A673 (cell line): ENCODE measurements at regions not wholly inside any gene's neighbourhood (a gene's known extent, or its start where the extent isn't known, plus 50 kb on each side); places are given as distances from the start of the nearest gene placed in this dataset.

Source experiments
- BruUV-seq: library from RNA; stranded (reverse); fragments of 400-500 nt; replicated peaks from 2 replicates; lab custom pipeline; 2021; lab: Mats Ljungman, UMichigan
- CTCF ChIA-PET: fragments of 300-600 bp; sonication (Branson Sonifier 250); formaldehyde crosslinking; loops from one replicate; lab custom pipeline; 2022; ENCODE audit warnings: antibody characterized with exemption; lab: Charles Lee
- POLR2A ChIA-PET: fragments of 300-600 bp; sonication (Branson Sonifier 250); formaldehyde crosslinking; loops from one replicate; lab custom pipeline; 2022; ENCODE audit warnings: antibody characterized with exemption; ENCODE audit not compliant: low non-redundant PET; lab: Charles Lee
- DNase-seq: peaks from one replicate; pipeline ENCODE4 v3.0.0-alpha.2; 2015; ENCODE audit warnings: low spot score
- H3K27ac ChIP-seq: fragments of 200-600 bp; sonication (generic); 2 replicates; pipeline ENCODE4 v1.5.1; 2016; ENCODE audit warnings: mixed run types, low read depth, mild to moderate bottlenecking, mixed read lengths, antibody characterized with exemption, low read length; ENCODE audit not compliant: poor library complexity, severe bottlenecking
- H3K27me3 ChIP-seq: fragments of 200-600 bp; sonication (generic); replicated peaks from 2 replicates; pipeline ENCODE4 v1.6.1; 2017; ENCODE audit warnings: mixed run types, low read depth, mild to moderate bottlenecking, mixed read lengths, antibody characterized with exemption, low read length; ENCODE audit not compliant: insufficient read depth, poor library complexity
- H3K36me3 ChIP-seq: fragments of 200-600 bp; sonication (generic); 2 replicates; pipeline ENCODE4 v1.6.1; 2016; ENCODE audit warnings: mixed run types, mild to moderate bottlenecking, mixed read lengths, antibody characterized with exemption, low read length; ENCODE audit not compliant: insufficient read depth, poor library complexity, severe bottlenecking
- H3K4me1 ChIP-seq: fragments of 200-600 bp; sonication (generic); 2 replicates; pipeline ENCODE4 v1.6.1; 2017; ENCODE audit warnings: mixed run types, mild to moderate bottlenecking, mixed read lengths, antibody characterized with exemption, low read length; ENCODE audit not compliant: insufficient read depth, poor library complexity, severe bottlenecking
- H3K4me3 ChIP-seq: fragments of 200-600 bp; sonication (generic); 2 replicates; pipeline ENCODE4 v1.5.1; 2016; ENCODE audit warnings: low read depth, mixed run types, mild to moderate bottlenecking, mixed read lengths, low read length; ENCODE audit not compliant: poor library complexity, severe bottlenecking
- H3K9me3 ChIP-seq: fragments of 200-600 bp; sonication (generic); 2 replicates; pipeline ENCODE4 v1.6.1; 2016; ENCODE audit warnings: mixed run types, low read depth, mild to moderate bottlenecking, mixed read lengths, antibody characterized with exemption, low read length; ENCODE audit not compliant: poor library complexity, severe bottlenecking
- EZH2 ChIP-seq: fragments of 200-600 bp; sonication (generic); IDR thresholded peaks from 2 replicates; pipeline ENCODE4 v1.6.1; 2017; ENCODE audit warnings: borderline replicate concordance, low read depth, mild to moderate bottlenecking, mixed read lengths, antibody characterized with exemption, low read length; ENCODE audit not compliant: poor library complexity, severe bottlenecking
- intact Hi-C: fragments of 100-400 bp; cut with micrococcal nuclease; formaldehyde crosslinking; loops from one replicate; pipeline ENCODE4 v1.10.0; 2022; ENCODE audit not compliant: unreplicated experiment
- TF ChIP-seq, protein P1 (sequence below): fragments of 300-800, 200-600 bp; sonication (generic); conservative IDR thresholded peaks from 2 replicates; pipeline ENCODE4 v1.5.1; 2017; ENCODE audit warnings: low read depth, mild to moderate bottlenecking, antibody characterized with exemption, low read length, moderate library complexity, mixed read lengths

DNA sequence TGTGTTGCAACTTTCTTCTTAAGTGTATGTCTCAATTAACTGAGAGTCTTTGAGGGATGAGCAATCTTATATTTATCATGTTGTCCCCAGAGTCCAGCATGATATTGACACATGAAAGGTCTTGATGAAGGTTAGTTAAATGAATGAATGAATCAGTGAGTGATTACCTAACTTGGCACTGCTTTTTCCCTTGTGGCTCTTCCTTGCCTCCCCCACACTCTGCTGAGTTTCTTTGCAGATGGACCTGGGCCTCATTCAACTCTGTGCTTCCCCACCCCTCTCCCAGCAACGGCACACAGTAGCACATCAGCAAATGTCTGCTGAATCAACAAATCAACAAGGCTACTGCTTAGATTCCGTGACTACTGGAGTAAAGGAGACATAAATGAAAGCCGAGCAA, 235.1 kb upstream of the CXCL12 start:
- Histone ChIP-seq H3K27ac (no peak overlapping the region), H3K27me3 (no peaks in the 10 kb centered on the region), H3K9me3 (no peaks in the 10 kb centered on the region), H3K4me3 (no peak overlapping the region), H3K36me3 (no peaks in the 10 kb centered on the region), H3K4me1 (no peaks in the 10 kb centered on the region)
- ChIA-PET POLR2A (no interaction called here), CTCF (no interaction called here)
- no TSS peak for BruUV-seq
- intact Hi-C loops, result no loop called here
- no peak for DNase-seq
- TF ChIP-seq EZH2, result no peak

DNA sequence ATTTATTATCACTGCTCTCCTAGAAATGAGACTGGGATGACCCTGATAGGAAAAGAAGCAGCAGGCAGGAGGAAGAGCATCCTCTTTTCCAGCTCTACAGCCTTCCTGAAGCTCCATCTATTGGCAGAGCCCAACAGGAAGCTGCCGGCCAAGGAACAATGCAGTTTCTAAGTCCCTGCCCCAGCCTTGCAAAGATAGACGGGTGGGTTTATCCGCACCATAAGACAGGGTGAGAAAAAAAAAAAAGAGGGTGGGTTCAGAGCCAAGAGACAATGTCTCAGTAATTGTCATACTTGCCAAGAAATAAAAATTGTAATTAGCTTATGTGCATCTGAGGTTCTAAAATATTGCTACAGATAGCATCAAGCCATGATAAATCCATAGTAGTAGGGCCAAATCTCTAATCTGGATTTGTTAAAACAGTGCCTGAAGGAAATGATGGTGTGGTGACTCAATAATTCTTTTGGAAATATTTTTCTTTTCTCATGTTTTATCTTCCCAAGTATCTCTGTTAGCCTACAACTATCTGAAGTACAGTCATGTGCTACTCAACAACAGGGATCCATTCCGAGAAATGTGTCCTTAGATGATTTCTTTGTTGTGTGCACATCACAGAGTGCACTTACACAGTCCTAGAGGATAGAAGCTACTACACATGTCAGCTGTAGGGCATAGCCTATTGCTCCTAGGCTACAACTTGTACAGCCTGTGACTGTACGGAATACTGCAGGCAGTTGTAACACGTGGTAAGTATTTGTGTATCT, 242.9 kb upstream of the CXCL12 start:
- Histone ChIP-seq H3K27ac (no peak overlapping the region), H3K27me3 (no peaks in the 10 kb centered on the region), H3K4me1 (no peaks in the 10 kb centered on the region), H3K36me3 (no peaks in the 10 kb centered on the region), H3K9me3 (no peaks in the 10 kb centered on the region), H3K4me3 (no peak overlapping the region)
- intact Hi-C loops, result no loop called here
- no peak for DNase-seq
- no TSS peak for BruUV-seq
- TF ChIP-seq, protein P1, sequence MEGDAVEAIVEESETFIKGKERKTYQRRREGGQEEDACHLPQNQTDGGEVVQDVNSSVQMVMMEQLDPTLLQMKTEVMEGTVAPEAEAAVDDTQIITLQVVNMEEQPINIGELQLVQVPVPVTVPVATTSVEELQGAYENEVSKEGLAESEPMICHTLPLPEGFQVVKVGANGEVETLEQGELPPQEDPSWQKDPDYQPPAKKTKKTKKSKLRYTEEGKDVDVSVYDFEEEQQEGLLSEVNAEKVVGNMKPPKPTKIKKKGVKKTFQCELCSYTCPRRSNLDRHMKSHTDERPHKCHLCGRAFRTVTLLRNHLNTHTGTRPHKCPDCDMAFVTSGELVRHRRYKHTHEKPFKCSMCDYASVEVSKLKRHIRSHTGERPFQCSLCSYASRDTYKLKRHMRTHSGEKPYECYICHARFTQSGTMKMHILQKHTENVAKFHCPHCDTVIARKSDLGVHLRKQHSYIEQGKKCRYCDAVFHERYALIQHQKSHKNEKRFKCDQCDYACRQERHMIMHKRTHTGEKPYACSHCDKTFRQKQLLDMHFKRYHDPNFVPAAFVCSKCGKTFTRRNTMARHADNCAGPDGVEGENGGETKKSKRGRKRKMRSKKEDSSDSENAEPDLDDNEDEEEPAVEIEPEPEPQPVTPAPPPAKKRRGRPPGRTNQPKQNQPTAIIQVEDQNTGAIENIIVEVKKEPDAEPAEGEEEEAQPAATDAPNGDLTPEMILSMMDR, result no peak
- TF ChIP-seq EZH2, result no peak
- ChIA-PET CTCF (no interaction called here), POLR2A (no interaction called here)

DNA sequence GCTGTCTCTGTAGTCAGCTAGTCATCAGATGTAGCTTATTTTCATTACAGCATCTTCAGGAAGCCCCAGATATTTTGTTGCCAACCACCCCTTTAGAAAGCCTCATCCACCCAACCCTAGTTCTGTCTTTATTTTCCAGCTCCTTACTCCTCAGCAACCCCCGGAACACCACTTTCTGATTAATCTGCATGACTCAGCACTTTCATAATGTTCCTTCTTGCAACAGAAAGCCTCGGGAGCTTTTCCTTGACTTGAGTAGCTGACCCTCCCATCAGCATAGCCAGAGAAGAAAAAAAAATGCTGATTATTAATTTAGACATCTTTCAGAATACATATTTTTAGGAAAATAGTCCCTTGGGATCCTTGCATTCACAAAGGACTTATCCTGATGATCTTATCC, 244.0 kb upstream of the CXCL12 start:
- Histone ChIP-seq H3K4me1 (no peaks in the 10 kb centered on the region), H3K4me3 (no peak overlapping the region), H3K9me3 (no peaks in the 10 kb centered on the region), H3K27me3 (no peaks in the 10 kb centered on the region), H3K36me3 (no peaks in the 10 kb centered on the region), H3K27ac (no peak overlapping the region)
- ChIA-PET CTCF (no interaction called here), POLR2A (no interaction called here)
- DNase-seq, result no peak
- TF ChIP-seq EZH2, result no peak
- TF ChIP-seq, protein P1, result no peak
- no TSS peak for BruUV-seq
- intact Hi-C loops, result no loop called here

DNA sequence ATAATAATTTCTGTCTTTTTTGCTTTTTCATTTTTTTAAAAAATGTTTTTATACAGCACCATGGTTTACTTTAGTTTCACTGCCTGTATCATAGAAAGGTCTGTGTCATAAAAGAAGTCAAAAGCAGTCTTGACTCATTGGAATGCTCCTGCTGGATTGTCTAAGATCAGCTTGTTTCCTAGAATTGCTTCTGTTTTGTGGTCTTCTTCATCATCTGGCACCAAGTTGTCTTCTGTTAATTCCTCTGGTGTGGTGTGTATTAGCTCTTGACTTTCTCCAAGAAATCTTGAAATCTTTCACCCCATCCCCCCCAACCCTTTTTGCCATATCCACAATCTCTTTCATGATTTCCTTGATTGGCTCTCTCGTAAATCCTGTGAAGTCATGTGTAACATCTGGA, 250.3 kb upstream of the CXCL12 start:
- Histone ChIP-seq H3K4me1 (no peaks in the 10 kb centered on the region), H3K27me3 (no peaks in the 10 kb centered on the region), H3K4me3 (no peak overlapping the region), H3K9me3 (peaks cover 4% of the 10 kb centered on the region), H3K36me3 (no peaks in the 10 kb centered on the region), H3K27ac (no peak overlapping the region)
- TF ChIP-seq EZH2, result no peak
- TF ChIP-seq, protein P1, result no peak
- CTCF ChIA-PET, result no interaction called here
- BruUV-seq, result no TSS peak
- DNase-seq, result no peak
- POLR2A ChIA-PET, result no interaction called here
- intact Hi-C loops, result no loop called here
